Tibial artery (tissue), 4 donors: ENCODE measurements at regions not wholly inside any gene's neighbourhood (a gene's known extent, or its start where the extent isn't known, plus 50 kb on each side); places are given as distances from the start of the nearest gene placed in this dataset.

Experiments
- DNase-seq, 2 donors: peaks; one replicate each; pipeline ENCODE4 v3.0.0-alpha.2; 2019
- H3K27ac ChIP-seq, 2 donors: fragments of 200-600 bp; sonication (generic) in 1 of 2; 1 replicate in 1 of 2; 2 replicates in 1 of 2; pipeline ENCODE4 v1.5.1; 2018 to 2019; ENCODE audit warnings: mild to moderate bottlenecking in 1 of 2
- H3K27me3 ChIP-seq, 2 donors: fragments of 200-600 bp; sonication (generic) in 1 of 2; one replicate each; pipeline versions ENCODE4 v1.5.1 to v1.6.0; 2016 to 2019
- H3K36me3 ChIP-seq, 3 donors: fragments of 200-600 bp; sonication (generic) in 2 of 3; one replicate each; pipeline ENCODE4 v1.5.1; 2016 to 2019; ENCODE audit warnings: mild to moderate bottlenecking in 2 of 3
- H3K4me1 ChIP-seq, 4 donors: fragments of 200-600 bp; sonication (generic) in 2 of 4; 1 replicate in 3 of 4; 2 replicates in 1 of 4; pipeline ENCODE4 v1.5.1; 2016 to 2019
- H3K4me3 ChIP-seq, 2 donors: fragments of 200-600 bp; sonication (generic) in 1 of 2; 1 replicate in 1 of 2; 2 replicates in 1 of 2; pipeline ENCODE4 v1.5.1; 2018 to 2019; ENCODE audit warnings: mild to moderate bottlenecking in 2 of 2
- H3K9me3 ChIP-seq, 3 donors: fragments of 200-600 bp; sonication (generic) in 1 of 3; one replicate each; pipeline ENCODE4 v1.5.1; 2016 to 2019
- intact Hi-C: fragments of 100-400 bp; cut with DNase I; formaldehyde crosslinking; loops from one replicate; pipeline ENCODE4 v1.15.0; 2023; ENCODE audit warnings: low total_unique reads
- TF ChIP-seq, protein P1 (sequence below), 2 experiments: fragments of 200-600 bp in 1 of 2; fragments of 450-650 bp in 1 of 2; IDR thresholded peaks; one replicate each; pipeline ENCODE4 v1.5.1; 2017 to 2019; ENCODE audit warnings: antibody characterized with exemption in 2 of 2, mild to moderate bottlenecking in 1 of 2, moderate library complexity in 1 of 2

DNA sequence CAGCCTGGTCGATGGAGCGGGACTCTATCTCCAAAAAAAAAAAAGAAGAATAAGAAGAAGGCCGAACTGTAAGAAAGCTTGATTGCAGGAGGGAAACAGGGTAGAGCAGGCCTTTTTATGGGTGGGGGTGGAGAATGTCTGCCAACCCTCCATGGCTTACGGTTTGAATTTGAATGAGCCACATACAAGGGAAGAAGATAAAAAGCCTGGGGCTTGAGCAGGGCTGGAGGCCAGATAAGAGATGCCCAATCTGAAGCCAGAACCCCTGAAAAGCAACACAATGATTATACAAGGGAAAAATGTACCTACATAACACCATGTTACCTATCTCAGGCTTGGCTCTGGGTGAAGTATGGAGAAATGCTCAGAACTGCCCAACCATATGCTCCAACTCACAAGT is 57.3 kb upstream of the TRIM2 start:
- H3K27ac ChIP-seq: no peak overlapping the region
- no peak overlapping the region for H3K4me3 ChIP-seq
- no peaks in the 10 kb centered on the region for H3K27me3 ChIP-seq
- no peak for DNase-seq
- H3K9me3 ChIP-seq: no peaks in the 10 kb centered on the region
- intact Hi-C loops: loop anchor here (10.0 kb wide), 1 partner anchor 78 kb away; no protein-coding TSS in a partner anchor
- peaks cover 0 to 5% (median 0%) of the 10 kb centered on the region in 4 donors for H3K4me1 ChIP-seq
- no peaks in the 10 kb centered on the region for H3K36me3 ChIP-seq
- TF ChIP-seq, protein P1, sequence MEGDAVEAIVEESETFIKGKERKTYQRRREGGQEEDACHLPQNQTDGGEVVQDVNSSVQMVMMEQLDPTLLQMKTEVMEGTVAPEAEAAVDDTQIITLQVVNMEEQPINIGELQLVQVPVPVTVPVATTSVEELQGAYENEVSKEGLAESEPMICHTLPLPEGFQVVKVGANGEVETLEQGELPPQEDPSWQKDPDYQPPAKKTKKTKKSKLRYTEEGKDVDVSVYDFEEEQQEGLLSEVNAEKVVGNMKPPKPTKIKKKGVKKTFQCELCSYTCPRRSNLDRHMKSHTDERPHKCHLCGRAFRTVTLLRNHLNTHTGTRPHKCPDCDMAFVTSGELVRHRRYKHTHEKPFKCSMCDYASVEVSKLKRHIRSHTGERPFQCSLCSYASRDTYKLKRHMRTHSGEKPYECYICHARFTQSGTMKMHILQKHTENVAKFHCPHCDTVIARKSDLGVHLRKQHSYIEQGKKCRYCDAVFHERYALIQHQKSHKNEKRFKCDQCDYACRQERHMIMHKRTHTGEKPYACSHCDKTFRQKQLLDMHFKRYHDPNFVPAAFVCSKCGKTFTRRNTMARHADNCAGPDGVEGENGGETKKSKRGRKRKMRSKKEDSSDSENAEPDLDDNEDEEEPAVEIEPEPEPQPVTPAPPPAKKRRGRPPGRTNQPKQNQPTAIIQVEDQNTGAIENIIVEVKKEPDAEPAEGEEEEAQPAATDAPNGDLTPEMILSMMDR (IDR thresholded peaks at IDR 0.05): no peak

- intact Hi-C loops: loop anchor here (10.0 kb wide), 1 partner anchor 76 kb away; no protein-coding TSS in a partner anchor
- DNase-seq: no peak
- peaks cover 0 to 15% (median 8%) of the 10 kb centered on the region in 4 donors for H3K4me1 ChIP-seq
Observed at GRCh38 chr4:153148791-153149190, 55.5 kb upstream of the TRIM2 start.

DNA sequence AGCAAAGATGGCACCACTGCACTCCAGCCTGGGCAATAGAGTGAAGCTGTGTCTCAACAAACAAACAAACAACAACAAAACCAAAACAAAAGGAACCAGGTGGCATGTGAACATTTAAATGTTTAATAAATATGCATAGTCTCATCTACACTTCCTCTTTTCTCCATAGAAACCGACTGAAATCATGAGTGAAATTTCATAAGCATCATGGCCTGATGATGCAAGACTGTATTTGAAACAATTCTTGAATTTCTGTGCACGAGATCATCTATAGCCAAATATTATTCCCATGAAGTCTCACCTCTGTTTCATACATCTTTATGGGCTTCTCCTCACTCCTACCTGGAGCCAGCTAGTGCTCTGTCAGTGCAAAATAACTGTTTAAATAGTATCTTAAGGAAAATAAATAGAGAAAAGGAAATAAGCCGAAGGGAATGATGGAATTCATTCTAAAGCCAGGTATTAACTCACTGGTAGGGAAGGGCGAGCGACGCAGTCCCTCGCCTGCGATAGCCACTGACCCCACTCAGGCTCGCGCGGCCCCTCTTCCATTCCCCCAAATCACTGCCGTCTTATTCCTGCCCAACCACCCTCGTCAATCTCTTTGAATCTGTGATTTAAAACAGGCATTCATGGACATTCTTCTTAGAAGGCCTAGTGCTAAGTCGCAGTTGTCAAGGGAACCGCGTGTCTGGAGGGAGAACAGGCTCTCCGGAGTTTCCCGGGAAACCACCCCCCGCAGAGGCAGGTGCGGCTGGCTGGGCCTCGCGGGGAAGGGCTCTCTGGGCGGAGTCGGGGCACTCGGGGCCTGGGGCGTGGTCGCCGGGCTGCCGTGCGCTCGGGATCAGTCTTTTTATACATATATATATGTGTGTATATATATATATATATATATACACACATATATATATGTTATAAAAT is 52.4 kb upstream of the TRIM2 start:
- Histone ChIP-seq H3K4me3 (peak overlapping the region; percentile 57 to 60), H3K9me3 (no peaks in the 10 kb centered on the region), H3K27me3 (no peaks in the 10 kb centered on the region), H3K27ac (no peak overlapping the region), H3K4me1 (peaks cover 0 to 21% (median 13%) of the 10 kb centered on the region in 4 donors), H3K36me3 (no peaks in the 10 kb centered on the region)
- no peak for DNase-seq
- intact Hi-C loops: no loop called here
- TF ChIP-seq, protein P1 (IDR thresholded peaks at IDR 0.05): no peak

More at GRCh38 chr4:153148791-153149190, 55.5 kb upstream of the TRIM2 start:
- Histone ChIP-seq H3K36me3 (no peaks in the 10 kb centered on the region), H3K4me3 (no peak overlapping the region), H3K9me3 (no peaks in the 10 kb centered on the region), H3K27ac (no peak overlapping the region), H3K27me3 (no peaks in the 10 kb centered on the region)
- TF ChIP-seq, protein P1 (IDR thresholded peaks at IDR 0.05): no peak

DNA sequence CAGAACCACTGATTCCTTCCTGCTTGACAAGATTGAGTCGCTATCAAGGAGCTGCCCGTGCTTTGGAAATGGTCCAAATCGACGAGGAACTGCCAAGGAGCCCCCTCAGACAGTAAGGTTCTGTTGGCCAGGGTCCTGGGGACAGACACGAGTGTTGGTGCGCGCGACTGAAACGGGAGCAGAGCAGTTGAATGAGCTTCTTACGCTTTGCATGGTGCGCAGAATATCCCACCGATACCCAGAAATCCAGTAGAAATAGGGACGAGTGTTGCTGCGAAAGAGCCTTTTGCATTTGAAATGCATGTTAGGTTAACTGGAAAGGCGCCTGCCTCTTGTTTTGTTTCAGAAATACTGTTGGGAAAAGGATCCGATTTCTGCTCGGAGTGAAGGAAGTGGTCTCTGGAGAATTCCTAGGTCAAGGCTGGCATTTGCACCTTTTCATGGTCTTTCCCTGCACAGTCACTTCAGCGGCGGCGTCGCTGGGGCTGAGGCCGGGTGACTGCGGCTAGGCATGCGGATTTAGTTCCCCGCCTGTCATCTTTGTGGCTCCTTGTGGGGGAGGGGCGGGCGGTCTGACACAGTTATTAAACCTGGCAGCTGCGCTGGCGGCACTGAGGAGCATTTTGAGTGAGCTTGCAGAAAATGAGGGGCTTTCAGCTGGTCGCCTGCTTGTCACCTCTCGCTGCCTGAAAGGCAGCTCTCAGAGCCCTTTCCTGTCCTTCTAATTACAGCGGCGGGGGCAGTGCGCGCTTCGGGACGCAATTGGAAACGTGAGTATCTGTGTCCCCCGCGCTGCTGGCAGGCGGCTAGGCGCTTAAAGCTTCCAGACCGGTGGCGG is 51.5 kb upstream of the TRIM2 start:
- Histone ChIP-seq H3K36me3 (no peaks in the 10 kb centered on the region), H3K4me1 (peaks cover 0 to 21% (median 13%) of the 10 kb centered on the region in 4 donors), H3K4me3 (peak overlapping the region; percentile 57 to 60), H3K27ac (peak overlapping the region; percentile 17 to 26), H3K27me3 (no peaks in the 10 kb centered on the region), H3K9me3 (no peaks in the 10 kb centered on the region)
- TF ChIP-seq, protein P1 (IDR thresholded peaks at IDR 0.05): no peak
- intact Hi-C loops: no loop called here
- DNase-seq: peak in 1 of 2 donors; percentile 33

GRCh38 chr4:153153339-153153871 is 50.8 kb upstream of the TRIM2 start:
- intact Hi-C loops: no loop called here
- Histone ChIP-seq H3K4me1 (peaks cover 0 to 21% (median 13%) of the 10 kb centered on the region in 4 donors), H3K36me3 (no peaks in the 10 kb centered on the region), H3K27me3 (no peaks in the 10 kb centered on the region), H3K27ac (peak overlapping the region; percentile 17 to 26), H3K9me3 (no peaks in the 10 kb centered on the region), H3K4me3 (peak overlapping the region; percentile 57 to 60)
- TF ChIP-seq, protein P1 (IDR thresholded peaks at IDR 0.05): no peak
- DNase-seq: no peak
